CD4-positive, alpha-beta T cell treated with Interleukin-6 at 100 ng/mL for 8 hours (primary cell): ENCODE measurements at regions not wholly inside any gene's neighbourhood (a gene's known extent, or its start where the extent isn't known, plus 50 kb on each side); places are given as distances from the start of the nearest gene placed in this dataset.
"Not testable (repeated sequence)": the region's sequence is repeated elsewhere in the genome, so short reads cannot be mapped to it uniquely, and the experiment has no call there.

Source experiments
- DNase-seq: peaks from one replicate; pipeline ENCODE4 v3.0.0-alpha.2; 2020; ENCODE audit warnings: mixed read lengths, low spot score

DNA sequence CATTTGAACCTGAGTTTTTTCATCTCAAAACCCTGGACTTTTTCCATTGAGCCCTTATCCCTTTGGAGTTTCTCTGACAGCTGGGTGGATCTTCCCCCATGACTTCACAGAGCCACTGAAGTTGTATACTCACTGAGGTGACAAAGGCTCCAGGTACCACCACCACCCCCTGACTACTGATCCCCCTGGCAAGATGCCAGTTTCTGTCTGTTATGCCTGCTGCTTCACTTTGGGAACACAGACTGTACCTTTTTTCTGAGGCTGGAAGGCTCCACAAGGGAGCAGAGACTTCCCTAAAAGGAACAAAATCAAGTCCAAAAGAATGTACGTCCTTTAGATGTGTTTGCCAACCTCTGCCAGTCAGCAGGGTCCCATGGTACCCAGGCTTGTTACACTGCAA, 160.3 kb upstream of the JADE1 start:
- DNase-seq, result no peak

- no peak for DNase-seq
Observed at GRCh38 chr4:128648021-128648420, 161.5 kb upstream of the JADE1 start.

GRCh38 chr4:128646893-128647292, 162.6 kb upstream of the JADE1 start:
- not testable (repeated sequence) for DNase-seq

DNA sequence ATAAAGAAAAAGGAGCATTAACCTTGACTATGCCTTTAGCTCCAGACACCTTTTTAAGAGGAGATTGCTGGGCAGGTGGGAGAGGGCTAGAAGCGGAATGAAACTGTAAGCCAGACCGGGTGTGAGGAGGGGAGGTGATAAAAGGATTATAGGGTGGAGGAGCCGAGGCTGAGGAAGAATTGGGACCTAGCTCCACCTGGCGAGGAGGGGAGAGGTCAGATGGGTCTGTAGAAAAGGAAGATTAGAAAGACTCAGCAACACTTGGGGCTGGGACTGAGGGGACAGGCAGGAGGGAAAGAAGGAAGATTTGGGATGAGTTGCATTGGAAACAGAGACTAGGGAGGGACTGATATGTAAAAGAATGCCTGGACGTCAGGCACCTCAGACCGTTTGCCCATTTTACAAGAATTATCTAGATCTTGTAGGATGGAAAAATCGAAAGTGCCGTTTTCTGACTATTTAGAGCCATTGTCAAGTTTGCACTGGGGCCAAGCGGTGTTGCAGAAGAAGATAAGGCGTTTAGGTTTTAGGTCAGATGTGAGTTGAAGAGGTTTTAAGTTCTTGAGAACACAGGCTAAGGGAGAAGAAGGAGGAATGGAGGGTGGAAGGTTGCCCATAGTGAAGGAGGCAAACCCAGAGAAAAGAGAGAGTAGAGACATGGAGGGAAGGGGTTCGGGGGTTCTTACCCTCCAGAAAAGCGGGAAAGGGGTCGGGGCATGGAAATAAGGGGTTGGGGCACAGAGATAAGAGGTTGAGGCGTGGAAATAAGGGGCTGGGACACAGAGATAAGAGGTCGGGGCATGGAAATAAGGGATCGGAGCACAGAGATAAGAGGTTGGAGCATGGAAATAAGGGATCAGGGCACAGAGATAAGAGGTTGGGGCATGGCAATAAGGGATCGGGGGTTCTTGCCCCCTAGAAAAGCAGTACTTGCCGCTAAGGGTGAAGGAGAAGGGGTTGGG, 164.5 kb upstream of the JADE1 start:
- DNase-seq, result not testable (repeated sequence)

GRCh38 chr4:128644107-128644506, 165.4 kb upstream of the JADE1 start:
- not testable (repeated sequence) for DNase-seq

GRCh38 chr4:128641566-128641965, 167.9 kb upstream of the JADE1 start:
- DNase-seq, result not testable (repeated sequence)

DNA sequence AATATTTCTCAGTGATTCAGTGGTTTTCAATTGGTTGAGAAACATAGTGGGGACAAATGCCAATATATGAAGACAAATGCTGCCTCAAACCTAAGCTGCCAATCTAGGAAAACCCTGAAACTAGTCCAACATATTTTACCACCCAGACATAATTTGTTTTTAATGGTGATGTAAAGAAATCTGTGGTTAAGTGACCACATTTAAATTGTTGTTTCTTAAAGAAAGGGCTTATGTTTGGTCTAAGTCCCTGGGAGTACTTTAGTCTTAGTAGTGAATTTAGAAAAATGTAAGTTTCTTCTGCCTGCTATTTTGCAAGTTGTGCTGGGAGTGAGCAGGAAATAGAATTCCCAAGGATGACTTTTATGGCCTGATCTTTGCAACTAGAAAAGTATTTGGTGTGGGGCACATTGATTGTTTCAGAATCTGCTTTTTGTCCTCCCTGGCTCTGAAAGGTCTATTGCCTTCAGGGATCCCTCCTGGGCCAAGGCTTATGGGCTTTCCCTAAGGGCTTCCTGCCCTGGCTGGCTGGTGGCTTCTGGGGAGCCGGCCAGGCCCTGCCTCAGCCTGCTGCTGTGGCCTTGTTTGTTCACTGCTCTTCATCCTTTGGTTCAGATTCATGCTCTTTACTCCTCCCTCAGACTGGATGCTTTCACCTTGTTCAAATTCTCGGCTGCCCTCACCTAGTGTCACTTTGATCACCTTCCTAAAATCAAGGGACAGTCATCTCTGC, 169.8 kb upstream of the JADE1 start:
- no peak for DNase-seq

DNA sequence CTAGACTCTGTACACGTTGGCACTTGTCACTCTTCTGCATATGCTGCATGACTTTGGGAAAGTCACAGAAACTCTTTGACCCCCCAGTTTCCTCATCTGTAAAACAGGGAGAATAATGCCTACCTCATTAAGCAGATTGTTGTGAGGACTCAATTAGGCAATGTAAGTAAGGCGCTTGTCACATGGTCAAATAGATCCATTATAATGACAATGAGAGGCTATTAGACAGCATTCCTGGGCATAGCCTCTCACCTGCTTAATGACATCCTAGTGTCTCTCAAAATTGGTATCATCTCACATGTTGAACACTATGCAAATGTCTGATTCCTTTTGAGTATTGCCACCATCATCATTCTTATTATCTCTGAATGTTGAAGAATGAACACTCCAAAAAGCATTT, 172.6 kb upstream of the JADE1 start:
- DNase-seq, result no peak

DNA sequence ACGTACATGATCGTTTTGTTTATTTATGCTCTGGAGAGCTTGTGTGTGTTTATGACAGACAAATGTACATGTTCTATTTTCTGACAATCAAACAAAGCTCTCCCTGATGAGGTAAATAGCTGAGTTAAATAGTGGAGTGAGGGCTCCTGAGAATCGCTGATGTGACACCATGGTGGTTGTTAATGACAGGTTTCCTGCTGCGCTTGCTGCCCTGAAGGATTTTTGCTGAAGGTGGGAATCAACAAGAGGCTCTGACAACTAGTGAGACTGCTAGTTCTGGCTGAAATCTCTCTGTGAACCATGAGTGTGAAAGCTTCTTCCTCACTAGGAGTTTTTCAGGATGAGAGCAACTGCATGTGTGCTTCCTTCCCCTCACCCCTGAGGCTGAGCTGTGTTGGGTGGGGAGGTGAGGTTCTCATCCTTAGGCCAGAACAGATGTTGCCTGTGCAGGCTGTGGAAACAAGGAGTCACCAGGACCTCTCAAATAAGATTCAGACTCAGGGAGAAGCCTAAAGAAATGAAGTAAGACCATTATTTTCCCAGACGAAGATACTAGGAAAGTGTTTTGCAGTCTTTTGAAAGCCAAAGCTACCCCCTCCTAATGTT, 173.4 kb upstream of the JADE1 start:
- no peak for DNase-seq

DNA sequence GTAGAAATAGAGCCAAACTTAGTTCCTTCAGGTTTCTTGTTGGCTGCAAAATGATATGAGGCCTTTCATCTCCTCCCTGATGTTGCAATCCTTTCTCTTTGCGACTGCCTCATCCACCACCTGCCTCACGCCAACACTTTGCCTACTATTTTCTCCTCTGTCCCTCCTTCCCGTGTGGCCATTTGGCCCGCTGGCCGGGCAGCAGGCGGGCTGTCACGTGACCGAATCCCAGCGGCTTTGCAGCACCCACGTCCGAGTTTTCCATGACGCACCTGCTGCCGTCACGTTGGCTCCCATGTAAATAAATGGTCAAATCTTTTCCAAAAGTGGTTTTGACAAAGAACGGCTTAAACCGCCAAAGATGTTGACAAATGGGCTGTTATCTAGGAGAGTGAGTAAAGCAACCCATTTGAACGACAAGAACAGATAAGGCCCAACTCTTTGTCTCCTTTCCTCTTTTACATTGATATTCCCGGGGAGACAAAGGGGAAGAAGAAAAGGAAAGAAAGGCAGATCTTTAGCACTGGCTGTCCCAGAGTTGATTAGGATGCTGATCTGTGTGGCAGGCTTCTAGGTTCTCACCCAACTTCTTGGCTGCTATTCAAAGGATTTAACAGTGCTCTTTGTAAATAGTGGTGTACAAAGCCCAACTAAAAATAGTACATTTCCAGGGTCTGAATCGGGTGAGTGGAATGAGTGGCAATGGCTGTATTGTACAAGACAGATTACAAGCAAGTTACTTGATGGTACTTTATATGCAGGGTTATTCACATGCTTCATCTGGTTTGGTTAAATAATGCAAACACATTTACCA, 174.2 kb upstream of the JADE1 start:
- DNase-seq, result no peak

DNA sequence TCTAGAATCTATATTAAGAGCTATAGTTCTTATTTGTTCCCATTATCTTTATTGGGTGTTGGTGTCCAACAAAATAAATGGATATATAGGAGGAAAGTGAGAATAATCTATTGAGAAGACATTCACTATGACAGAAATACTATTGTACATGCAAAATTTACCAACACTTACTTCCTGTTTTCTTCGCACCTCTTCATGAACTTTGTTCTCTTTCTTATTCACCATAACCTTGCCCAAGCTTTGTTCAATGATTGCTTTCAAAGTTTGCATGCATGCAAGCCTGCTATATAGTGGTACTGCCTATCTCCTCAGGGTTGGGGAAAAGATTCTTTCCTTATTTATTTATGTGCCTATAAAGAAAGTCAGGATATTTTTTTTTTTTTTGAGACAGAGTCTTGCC, 176.4 kb upstream of the JADE1 start:
- DNase-seq, result no peak

DNA sequence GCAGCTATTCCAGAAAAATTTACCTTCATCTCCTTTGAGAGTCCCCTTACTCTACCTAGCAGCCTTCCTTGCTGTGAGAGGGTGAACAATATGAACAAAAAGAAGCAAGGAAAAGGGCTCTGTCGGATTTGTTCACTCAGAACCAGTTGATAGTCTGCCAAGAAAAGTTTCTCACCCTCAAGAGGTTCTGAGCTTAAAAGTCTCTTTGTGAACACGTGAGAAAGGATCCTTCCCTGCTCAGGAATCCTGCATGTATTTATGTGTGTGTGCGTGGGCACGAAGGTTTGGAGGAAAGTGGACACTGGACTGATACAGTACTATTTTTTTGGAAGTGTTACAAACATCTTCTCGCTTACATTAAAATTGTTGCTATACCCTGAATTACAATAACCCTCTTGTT, 178.6 kb upstream of the JADE1 start:
- DNase-seq, result no peak

- DNase-seq, result no peak
Observed at GRCh38 chr4:128623508-128624215, 185.8 kb upstream of the JADE1 start.

- DNase-seq, result not testable (repeated sequence)
Observed at GRCh38 chr4:128620279-128620965, 189.1 kb upstream of the JADE1 start.

GRCh38 chr4:128615197-128615596, 194.3 kb upstream of the JADE1 start:
- DNase-seq, result no peak

DNA sequence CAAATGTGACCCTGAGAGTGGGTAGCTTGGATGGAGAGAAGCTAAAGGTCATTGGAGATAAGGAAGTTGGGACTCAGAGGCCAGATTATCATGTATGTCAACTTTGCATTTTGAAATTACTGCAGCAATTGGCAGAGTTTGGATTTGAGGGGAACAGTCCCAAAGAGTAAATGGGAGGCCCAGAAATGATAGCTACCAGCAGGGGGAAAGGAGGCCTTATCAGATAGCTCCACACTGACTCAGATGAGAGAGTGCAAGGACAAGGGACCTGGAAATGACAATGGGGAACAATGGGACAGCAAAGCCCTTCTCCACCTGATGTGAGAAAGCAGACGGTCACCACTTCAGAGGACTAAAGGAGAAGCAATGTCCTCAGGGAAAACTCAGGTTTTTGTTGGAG, 201.5 kb upstream of the JADE1 start:
- DNase-seq, result no peak

GRCh38 chr4:128606173-128606572, 203.3 kb upstream of the JADE1 start:
- DNase-seq, result no peak

DNA sequence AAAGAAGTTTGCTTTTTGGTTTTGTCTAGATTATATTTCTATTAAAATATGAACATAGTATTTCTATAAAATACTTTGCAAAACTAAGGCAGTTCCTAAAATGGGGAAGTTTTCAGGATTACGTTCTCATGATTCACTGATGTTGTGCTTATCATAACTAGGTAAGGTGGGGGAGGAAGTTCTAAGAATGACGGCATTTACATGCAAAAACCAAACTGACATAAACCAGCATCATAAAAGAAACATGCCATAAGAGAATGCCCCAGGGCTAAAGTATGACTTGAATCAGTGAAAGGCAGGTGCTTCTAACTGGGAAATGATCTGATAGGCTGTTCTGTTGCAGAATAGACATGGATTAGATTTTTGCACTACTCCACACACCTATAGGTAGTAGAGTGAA, 204.7 kb upstream of the JADE1 start:
- no peak for DNase-seq

DNA sequence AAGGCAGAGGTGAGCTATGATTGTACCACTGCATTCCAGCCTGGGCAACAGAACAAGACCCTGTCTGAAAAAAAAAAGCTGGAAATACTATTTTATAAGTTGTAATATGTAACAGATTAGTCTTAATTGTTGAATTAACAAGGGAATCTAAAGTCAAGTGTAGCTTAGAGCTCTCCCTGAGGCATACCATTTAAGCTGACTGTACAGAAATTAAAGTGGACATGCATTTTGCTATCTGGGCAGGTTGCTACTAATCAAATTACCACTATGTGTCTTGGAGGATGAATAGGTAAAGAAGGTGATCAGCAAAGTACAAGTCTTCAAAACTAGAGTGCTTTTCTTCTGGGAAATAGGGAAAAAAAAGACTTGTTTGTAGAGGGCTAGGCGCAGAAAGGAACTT, 205.3 kb upstream of the JADE1 start:
- DNase-seq, result no peak

- DNase-seq, result no peak
Observed at GRCh38 chr4:128603081-128603480, 206.4 kb upstream of the JADE1 start.
